CD1c-positive myeloid dendritic cell (primary cell): ENCODE measurements at regions not wholly inside any gene's neighbourhood (a gene's known extent, or its start where the extent isn't known, plus 50 kb on each side); places are given as distances from the start of the nearest gene placed in this dataset.
"Not testable (repeated sequence)": the region's sequence is repeated elsewhere in the genome, so short reads cannot be mapped to it uniquely, and the experiment has no call there.

Experiments used
- DNase-seq: peaks from one replicate; pipeline ENCODE4 v3.0.0-alpha.2; 2016; ENCODE audit errors: extremely low spot score

DNA sequence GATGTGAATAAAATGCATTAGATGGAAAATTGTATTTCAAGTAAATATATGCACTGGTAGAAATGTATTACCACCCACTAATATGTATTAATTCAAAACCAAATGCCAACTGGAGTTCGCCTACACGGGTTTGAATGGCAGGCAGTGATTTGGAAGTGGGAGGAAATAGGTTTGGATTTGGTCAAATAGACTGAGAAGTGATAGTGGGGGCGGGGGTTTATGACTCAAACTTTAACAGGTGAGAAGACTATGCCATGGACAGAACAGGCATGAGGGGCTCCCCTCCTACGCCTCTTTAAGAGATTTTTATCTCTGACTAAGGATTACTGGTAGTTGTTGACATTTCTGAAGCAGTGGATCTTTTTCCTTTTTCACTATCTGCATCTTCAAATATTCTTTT, 677.8 kb downstream of the NTRK3 start:
- DNase-seq: no peak

DNA sequence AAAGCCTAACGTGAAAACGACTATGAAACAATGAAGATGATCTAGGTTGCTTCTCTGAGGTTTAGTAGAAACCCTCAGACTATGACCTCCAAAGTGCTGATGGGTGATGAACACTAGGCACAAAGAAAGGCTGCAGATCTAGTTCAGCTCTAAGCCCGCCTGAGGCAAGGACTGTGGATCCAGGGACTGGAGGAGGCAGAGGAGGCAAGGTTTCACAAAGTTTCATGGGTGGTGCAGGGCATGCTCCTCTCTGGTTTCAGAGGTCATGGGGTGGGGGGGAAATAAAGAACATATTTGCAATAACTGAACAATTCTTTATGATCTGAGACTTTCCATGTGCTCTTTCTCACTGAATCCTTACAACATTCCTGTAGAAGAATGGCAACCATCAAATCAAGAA, 679.2 kb downstream of the NTRK3 start:
- DNase-seq: no peak

DNA sequence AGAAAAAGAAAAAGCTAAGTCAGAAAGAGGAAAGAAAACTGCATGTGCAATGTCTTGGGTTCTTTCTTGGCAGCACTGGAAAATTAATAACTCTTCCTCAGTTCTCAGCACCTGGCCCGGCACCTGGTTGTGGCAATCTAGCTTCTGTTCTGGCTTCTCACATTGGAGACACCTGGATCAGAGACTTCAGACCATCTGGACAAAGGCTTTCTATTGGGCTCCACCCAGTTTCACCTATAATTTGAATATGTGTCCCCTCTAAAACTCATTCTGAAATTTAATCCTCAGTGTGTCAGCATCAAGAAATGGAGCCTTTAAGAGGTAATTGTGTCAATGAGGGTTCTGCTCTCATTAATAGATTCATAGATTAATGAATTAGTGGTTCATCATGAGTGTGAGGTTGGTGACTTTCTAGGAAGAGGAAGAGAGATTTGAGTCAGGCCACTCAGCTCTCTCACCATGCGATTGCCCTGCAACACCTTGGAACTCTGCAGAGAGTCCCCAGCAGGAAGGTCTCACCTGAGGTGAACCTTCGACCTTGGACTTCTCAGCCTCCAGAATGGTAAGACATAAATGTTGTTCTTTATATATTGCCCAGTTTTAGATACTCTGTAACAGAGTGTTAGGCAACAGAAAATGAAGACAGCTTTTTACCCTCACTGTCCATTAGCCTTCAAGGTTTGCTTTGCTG, 679.9 kb downstream of the NTRK3 start:
- no peak for DNase-seq

- DNase-seq: no peak
Measured at GRCh38 chr15:87575896-87576473, 680.6 kb downstream of the NTRK3 start.

DNA sequence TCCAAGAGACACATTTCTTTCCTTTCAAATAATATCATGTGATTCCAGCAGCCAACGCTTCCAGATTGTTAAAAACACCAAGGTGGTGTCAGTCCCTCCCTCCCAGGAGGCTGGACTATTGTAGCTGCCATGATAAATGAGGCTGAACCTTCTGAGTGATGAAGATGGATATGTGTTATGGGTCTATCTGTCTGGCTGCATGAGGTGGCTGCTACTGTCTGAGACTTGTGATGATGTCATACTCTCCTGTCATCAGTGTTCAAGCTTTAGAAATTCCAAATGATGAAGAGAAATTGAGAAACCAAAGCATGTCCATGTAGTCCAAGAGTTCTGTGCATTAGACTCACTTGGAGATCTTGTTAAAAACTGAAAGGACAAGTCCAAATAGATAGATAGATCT, 683.0 kb downstream of the NTRK3 start:
- DNase-seq: no peak

- no peak for DNase-seq
Measured at GRCh38 chr15:87573039-87573438, 683.5 kb downstream of the NTRK3 start.

GRCh38 chr15:87572381-87572910, 684.1 kb downstream of the NTRK3 start:
- no peak for DNase-seq

GRCh38 chr15:87570206-87570605, 686.3 kb downstream of the NTRK3 start:
- no peak for DNase-seq

- no peak for DNase-seq
Measured at GRCh38 chr15:87569581-87569980, 687.0 kb downstream of the NTRK3 start.

DNA sequence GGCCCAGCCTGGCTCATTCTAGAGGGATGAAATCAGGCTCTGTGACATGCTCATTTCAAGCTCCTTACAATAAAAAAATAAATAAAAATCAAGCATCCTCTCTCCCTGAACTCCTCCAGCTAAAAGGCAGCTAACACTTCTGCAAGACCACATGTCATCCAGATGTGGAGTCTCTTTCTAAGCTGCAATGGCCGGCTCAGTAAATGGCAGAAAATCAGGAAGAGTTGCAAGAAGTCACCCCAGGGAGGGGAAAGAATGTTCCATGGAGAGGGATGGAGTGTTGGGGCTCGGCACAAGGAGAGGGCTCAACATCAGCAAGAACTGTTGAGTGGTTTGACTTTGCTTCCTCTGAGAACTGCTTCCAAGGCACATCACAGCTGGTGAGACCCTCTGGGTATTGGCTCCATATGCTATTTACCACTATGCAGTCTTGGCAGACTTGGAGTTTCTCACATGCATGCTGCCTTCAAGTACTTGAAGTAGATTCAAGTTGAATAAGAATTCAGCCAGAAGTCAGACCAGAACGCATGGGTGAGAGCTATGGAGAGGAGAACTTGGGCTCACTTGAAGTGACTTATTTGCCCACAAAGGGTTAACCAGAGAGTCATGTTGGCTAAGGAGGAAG, 689.0 kb downstream of the NTRK3 start:
- DNase-seq: no peak

DNA sequence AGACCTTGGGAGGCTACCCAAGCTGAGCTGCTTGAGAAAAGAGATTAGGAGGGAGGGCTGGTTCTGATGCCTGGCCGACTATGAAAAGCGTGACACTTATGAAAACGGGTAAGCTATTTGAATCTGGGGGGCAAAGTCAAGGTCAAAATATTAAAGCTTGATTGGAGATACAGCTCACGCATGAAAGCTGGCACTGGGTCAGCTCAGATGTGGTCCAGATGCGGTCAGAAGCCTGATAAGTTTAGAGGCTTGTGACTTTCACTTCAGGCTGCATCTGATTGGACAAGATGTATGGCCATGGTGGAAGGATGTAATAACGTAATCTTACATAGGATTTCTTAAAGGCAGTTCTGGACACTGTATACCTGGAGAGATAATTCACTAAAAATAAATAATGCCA, 690.3 kb downstream of the NTRK3 start:
- DNase-seq: no peak

GRCh38 chr15:87564681-87565080, 691.9 kb downstream of the NTRK3 start:
- no peak for DNase-seq

DNA sequence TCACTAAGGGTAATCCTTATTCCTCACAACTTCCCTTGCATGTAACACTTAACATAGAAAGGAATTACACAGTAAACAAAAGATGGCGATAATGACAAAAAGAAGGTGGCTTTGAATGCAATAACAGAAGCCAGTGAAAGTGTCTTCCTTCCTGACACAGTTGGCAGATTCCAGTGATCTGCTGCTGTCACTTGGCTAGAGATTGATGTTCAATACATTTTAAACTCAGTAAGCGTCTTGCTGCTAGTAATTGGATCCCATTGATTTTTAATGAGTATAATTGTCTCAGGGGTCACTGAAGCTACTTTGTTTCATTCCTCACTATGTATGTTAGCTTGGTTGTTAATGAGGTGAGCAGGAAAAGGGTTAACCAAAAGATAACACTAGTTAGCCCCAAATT, 692.7 kb downstream of the NTRK3 start:
- DNase-seq: no peak

DNA sequence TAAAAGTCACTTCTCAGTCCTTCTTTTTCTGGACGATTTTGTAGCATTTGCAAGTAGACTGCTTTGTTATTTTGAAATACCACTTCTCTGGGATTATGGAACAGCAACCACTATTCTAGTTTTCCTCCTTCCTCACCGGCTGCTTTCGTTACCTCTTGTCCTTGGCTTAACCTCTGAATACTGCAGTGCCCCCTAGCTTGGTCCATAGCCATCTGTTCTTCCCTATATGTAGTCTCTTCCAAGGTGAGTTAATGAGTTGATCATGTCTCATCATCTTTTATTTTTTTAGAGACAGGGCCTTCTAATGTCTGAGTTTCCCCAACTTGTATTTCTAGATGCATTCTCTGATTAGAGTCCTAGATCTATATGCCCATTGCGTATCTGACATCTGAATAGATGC, 694.3 kb downstream of the NTRK3 start:
- no peak for DNase-seq

DNA sequence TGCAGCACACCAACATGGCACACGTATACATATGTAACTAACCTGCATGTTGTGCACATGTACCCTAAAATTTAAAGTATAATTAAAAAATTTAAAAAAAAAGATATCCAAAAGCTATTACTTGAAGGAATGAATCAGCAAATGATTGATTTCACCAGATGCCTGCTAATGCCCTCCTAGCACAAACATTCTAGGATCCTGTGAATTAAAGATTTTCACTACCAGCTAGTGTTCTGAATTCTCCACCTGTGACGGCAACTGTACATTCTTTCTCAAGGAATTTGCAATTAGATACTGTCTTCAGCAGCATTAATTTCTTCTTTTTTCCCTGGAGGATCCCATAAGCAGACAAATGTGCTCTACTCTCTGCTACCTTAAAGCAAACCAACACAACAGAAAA, 694.9 kb downstream of the NTRK3 start:
- DNase-seq: no peak

- DNase-seq: no peak
Measured at GRCh38 chr15:87557881-87558280, 698.7 kb downstream of the NTRK3 start.

- DNase-seq: no peak
Measured at GRCh38 chr15:87556886-87557285, 699.7 kb downstream of the NTRK3 start.

- no peak for DNase-seq
Measured at GRCh38 chr15:87549860-87550259, 706.7 kb downstream of the NTRK3 start.

DNA sequence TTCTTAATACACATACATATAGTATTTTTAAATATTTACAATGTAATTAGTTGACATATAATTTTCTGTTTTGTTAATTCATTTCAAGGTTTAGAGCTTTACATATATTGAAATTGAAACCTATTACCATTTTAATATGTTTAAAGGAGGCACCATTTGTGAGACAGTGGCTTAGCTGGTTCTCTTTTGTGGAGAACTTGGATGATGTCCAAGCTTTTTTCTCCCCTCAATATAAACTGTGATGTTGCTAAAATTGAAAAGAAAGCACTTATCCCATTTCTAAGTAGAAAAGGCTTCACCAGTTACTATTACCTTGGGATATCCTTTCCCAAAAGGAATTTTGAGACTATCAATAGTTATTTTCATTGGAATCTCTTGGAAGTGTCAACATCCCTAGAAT, 707.2 kb downstream of the NTRK3 start:
- DNase-seq: no peak

DNA sequence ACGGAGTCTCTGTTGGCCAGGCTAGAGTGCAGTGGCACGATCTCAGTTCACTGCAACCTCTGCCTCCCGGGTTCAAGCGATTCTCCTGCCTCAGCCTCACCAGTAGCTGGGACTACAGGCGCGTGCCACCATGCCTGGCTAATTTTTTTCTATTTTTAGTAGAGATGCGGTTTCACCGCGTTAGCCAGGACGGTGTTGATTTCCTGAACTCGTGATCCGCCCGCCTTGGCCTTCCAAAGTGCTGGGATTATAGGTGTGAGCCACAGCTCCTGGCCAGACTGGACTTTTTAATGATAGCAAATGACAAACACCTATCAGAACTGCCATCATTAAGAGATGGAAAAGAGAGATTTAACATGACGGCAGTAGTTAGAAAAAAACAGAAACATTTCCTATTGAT, 707.9 kb downstream of the NTRK3 start:
- DNase-seq: not testable (repeated sequence)

- no peak for DNase-seq
Measured at GRCh38 chr15:87547470-87548181, 708.9 kb downstream of the NTRK3 start.

GRCh38 chr15:87538327-87538834, 718.2 kb downstream of the NTRK3 start:
- no peak for DNase-seq
